OCI-LY7 (cell line): ENCODE measurements at regions not wholly inside any gene's neighbourhood (a gene's known extent, or its start where the extent isn't known, plus 50 kb on each side); places are given as distances from the start of the nearest gene placed in this dataset.

ENCODE experiments used
- BruUV-seq: library from RNA; stranded (reverse); fragments of 400-500 nt; replicated peaks from 2 replicates; lab custom pipeline; 2021; lab: Mats Ljungman, UMichigan
- CTCF ChIA-PET: fragments of 300-600 bp; sonication (Branson Sonifier 250); formaldehyde crosslinking; loops from one replicate; lab custom pipeline; 2022; ENCODE audit warnings: antibody characterized with exemption; ENCODE audit not compliant: unreplicated experiment; lab: Charles Lee
- POLR2A ChIA-PET: fragments of 300-600 bp; sonication (Branson Sonifier 250); formaldehyde crosslinking; loops from one replicate; lab custom pipeline; 2022; ENCODE audit warnings: antibody characterized with exemption; lab: Charles Lee
- DNase-seq: peaks from one replicate; pipeline ENCODE4 v3.0.0-alpha.2; 2015; ENCODE audit warnings: low spot score
- H2AFZ ChIP-seq: fragments of 200-600 bp; sonication (generic), shearing (Covaris generic); 2 replicates; pipeline ENCODE4 v1.6.1; 2014; ENCODE audit warnings: mild to moderate bottlenecking, antibody characterized with exemption, low read length, moderate library complexity
- H3K27ac ChIP-seq: fragments of 200-600 bp; sonication (generic); 2 replicates; pipeline ENCODE4 v1.5.1; 2014; ENCODE audit warnings: mixed run types, low read depth, mild to moderate bottlenecking, moderate library complexity, low read length, inconsistent platforms; ENCODE audit not compliant: poor library complexity, severe bottlenecking
- H3K36me3 ChIP-seq: fragments of 200-600 bp; sonication (generic); 2 replicates; pipeline ENCODE4 v1.6.1; 2014; ENCODE audit warnings: mild to moderate bottlenecking, antibody characterized with exemption, low read length, moderate library complexity, mixed read lengths; ENCODE audit not compliant: insufficient read depth
- H3K4me1 ChIP-seq: fragments of 200-600 bp; sonication (generic); 2 replicates; pipeline ENCODE4 v1.5.1; 2014; ENCODE audit warnings: mild to moderate bottlenecking, low read length; ENCODE audit not compliant: insufficient read depth, poor library complexity, severe bottlenecking
- H3K4me2 ChIP-seq: fragments of 200-600 bp; sonication (generic); 2 replicates; pipeline ENCODE4 v1.6.1; 2014; ENCODE audit warnings: mild to moderate bottlenecking, low read length
- H3K4me3 ChIP-seq: fragments of 200-600 bp; sonication (generic); 2 replicates; pipeline ENCODE4 v1.5.1; 2014; ENCODE audit warnings: mild to moderate bottlenecking, low read depth, low read length; ENCODE audit not compliant: poor library complexity, severe bottlenecking
- H3K79me2 ChIP-seq: fragments of 200-600 bp; sonication (generic); 2 replicates; pipeline ENCODE4 v1.6.1; 2016; ENCODE audit warnings: low read depth, mild to moderate bottlenecking, low read length, moderate library complexity, mixed read lengths; ENCODE audit not compliant: insufficient read depth
- H3K9me2 ChIP-seq: fragments of 200-600 bp; sonication (generic); 2 replicates; pipeline ENCODE4 v1.6.1; 2016; ENCODE audit warnings: mild to moderate bottlenecking, low read length, mixed read lengths; ENCODE audit not compliant: insufficient read depth
- H3K9me3 ChIP-seq: fragments of 200-600 bp; sonication (generic); 2 replicates; pipeline ENCODE4 v1.6.1; 2014; ENCODE audit warnings: mild to moderate bottlenecking, mixed run types, low read length, mixed read lengths
- H4K20me1 ChIP-seq: fragments of 200-600 bp; sonication (generic); 2 replicates; pipeline ENCODE4 v1.6.1; 2014; ENCODE audit warnings: mild to moderate bottlenecking, antibody characterized with exemption, low read length, moderate library complexity, mixed read lengths; ENCODE audit not compliant: insufficient read depth
- CTCF ChIP-seq: fragments of 200-600 bp; sonication (generic); conservative IDR thresholded peaks from 2 replicates; pipeline ENCODE4 v1.5.1; 2014; ENCODE audit warnings: mild to moderate bottlenecking, antibody characterized with exemption, low read length, moderate library complexity, mixed read lengths
- EZH2phosphoT487 ChIP-seq: fragments of 200-600 bp; sonication (generic); IDR thresholded peaks from 2 replicates; pipeline ENCODE4 v1.6.1; 2018; ENCODE audit warnings: low read depth, borderline replicate concordance, mild to moderate bottlenecking, mixed run types, antibody characterized with exemption, low read length, moderate library complexity, mixed read lengths
- intact Hi-C: fragments of 100-400 bp; cut with micrococcal nuclease; formaldehyde crosslinking; loops from one replicate; pipeline ENCODE4 v1.10.0; 2022; ENCODE audit not compliant: unreplicated experiment

GRCh38 chr3:155009217-155009616 is 70.9 kb upstream of the MME start:
- POLR2A ChIA-PET = no interaction called here
- Histone ChIP-seq H2AFZ (no peak overlapping the region), H3K4me3 (no peak overlapping the region), H3K9me2 (no peaks in the 10 kb centered on the region), H3K27ac (no peak overlapping the region), H3K79me2 (no peaks in the 10 kb centered on the region), H3K9me3 (no peaks in the 10 kb centered on the region), H3K36me3 (no peaks in the 10 kb centered on the region; the same call in 1 of the 2 replicates), H4K20me1 (no peaks in the 10 kb centered on the region), H3K4me1 (no peaks in the 10 kb centered on the region), H3K4me2 (no peak overlapping the region)
- TF ChIP-seq EZH2phosphoT487 (no peak), CTCF (no peak)
- no TSS peak for BruUV-seq
- DNase-seq = no peak
- intact Hi-C loops = no loop called here
- CTCF ChIA-PET = no interaction called here

GRCh38 chr3:155007729-155008128 is 72.4 kb upstream of the MME start:
- no peak overlapping the region for H3K4me2 ChIP-seq
- no peaks in the 10 kb centered on the region for H3K9me3 ChIP-seq
- no peak overlapping the region for H2AFZ ChIP-seq
- ChIA-PET POLR2A (interaction anchor here (0.6 to 0.8 kb wide), 2 partner anchors 17 to 25 kb away, joined by 3 read pairs; no protein-coding TSS in a partner anchor), CTCF (no interaction called here)
- intact Hi-C loops = no loop called here
- H3K4me1 ChIP-seq = no peaks in the 10 kb centered on the region
- H3K36me3 ChIP-seq = no peaks in the 10 kb centered on the region; the same call in 1 of the 2 replicates
- no peak for DNase-seq
- H4K20me1 ChIP-seq = no peaks in the 10 kb centered on the region
- no peak overlapping the region for H3K4me3 ChIP-seq
- no peaks in the 10 kb centered on the region for H3K9me2 ChIP-seq
- no peak overlapping the region for H3K27ac ChIP-seq
- no peak for TF ChIP-seq EZH2phosphoT487
- no peak for TF ChIP-seq CTCF
- no peaks in the 10 kb centered on the region for H3K79me2 ChIP-seq
- no TSS peak for BruUV-seq

GRCh38 chr3:155001289-155002010 is 78.7 kb upstream of the MME start:
- Histone ChIP-seq H3K27ac (no peak overlapping the region), H2AFZ (peak overlapping the region; percentile 74; the same call in 1 of the 2 replicates), H3K36me3 (no peaks in the 10 kb centered on the region; the same call in 1 of the 2 replicates), H3K4me2 (no peak overlapping the region), H3K9me3 (0 out of 2 replicates have a peak, but pooled peaks cover 3% of the 10 kb centered on the region), H3K79me2 (no peaks in the 10 kb centered on the region), H4K20me1 (no peaks in the 10 kb centered on the region), H3K4me1 (peaks cover 16% of the 10 kb centered on the region), H3K4me3 (no peak overlapping the region), H3K9me2 (no peaks in the 10 kb centered on the region)
- intact Hi-C loops = no loop called here
- TF ChIP-seq EZH2phosphoT487 = no peak
- no peak for TF ChIP-seq CTCF
- ChIA-PET POLR2A (interaction anchor here (0.7 to 1.4 kb wide), 5 partner anchors 12 to 1936 kb away, joined by 3 to 5 read pairs (median 3); no protein-coding TSS in a partner anchor), CTCF (no interaction called here)
- DNase-seq = peak; percentile 9
- no TSS peak for BruUV-seq
